HK-2 (cell line): ENCODE measurements at regions not wholly inside any gene's neighbourhood (a gene's known extent, or its start where the extent isn't known, plus 50 kb on each side); places are given as distances from the start of the nearest gene placed in this dataset.

Experiments
- DNase-seq: peaks from one replicate; pipeline ENCODE4 v3.0.0-alpha.2; 2018; ENCODE audit not compliant: unreplicated experiment

DNA sequence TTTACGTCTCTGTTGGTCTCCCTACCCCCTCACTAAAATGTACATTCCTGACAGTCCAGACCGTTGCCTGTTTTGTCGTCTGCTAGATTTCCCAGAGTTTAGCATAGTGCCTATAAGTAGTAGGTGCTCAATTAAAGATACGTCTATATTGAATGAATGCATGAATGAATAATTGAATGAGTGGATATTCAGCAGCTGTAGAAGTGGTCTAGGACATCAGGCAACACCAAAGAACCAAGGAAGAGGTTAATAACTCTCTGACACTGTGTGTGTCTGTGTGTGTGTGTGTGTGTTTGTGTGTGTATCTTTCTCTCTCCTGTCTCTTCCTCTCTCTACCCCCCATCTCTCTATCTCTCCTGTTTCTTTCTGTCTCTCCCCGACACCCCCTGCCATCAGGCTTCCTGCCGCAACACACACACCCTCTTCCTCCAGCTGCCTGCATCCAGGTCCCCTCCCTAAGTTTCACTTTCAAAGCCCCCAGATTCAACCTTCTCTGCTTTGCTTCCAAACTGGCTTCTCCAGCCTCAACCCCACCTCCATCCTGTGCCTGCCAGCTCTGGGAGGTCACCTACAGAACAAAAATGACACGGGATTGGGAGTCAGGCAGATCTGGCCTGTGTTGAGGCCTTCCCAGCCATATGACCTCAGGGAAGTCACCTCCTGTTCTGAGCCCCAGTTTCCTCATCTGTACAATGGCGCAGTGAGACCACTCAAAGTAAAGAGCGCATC lies 119.9 kb upstream of the NCOR2 start:
- DNase-seq = no peak

- no peak for DNase-seq
These were observed 119.2 kb upstream of the NCOR2 start for GRCh38 chr12:124686370-124687173.

DNA sequence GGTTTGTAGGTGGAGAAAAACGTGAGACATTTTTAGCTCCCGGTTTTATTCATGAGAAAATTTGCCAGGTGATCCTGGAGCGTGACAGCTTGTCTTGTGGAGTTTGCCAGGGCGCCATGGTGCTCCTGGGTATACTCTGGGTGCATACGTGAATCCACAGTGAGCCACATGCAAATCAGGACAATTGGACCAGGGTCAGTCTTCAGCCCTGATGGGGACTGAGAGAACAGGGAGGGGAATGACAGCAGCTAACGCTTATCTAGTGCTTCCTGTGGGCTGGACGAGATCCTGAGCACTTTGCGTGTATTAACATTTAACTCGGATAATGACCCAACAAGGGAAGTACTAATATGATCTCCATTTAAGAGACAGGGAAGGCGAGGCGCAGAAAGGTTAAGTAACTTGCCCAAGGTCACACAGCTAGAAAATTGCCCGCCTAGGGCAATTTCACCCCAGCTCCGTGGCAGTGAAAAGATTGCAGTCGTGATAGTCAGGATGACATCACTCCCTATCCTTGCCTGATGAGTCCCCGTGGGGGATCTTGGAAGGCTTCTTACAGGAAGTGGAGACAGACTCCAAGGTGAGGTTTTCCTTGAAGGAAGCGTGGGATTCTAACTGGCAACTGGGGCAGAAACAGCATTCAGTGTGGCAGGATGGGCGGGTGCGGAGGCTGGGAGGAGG lies 118.4 kb upstream of the NCOR2 start:
- peak; percentile 57 for DNase-seq

DNA sequence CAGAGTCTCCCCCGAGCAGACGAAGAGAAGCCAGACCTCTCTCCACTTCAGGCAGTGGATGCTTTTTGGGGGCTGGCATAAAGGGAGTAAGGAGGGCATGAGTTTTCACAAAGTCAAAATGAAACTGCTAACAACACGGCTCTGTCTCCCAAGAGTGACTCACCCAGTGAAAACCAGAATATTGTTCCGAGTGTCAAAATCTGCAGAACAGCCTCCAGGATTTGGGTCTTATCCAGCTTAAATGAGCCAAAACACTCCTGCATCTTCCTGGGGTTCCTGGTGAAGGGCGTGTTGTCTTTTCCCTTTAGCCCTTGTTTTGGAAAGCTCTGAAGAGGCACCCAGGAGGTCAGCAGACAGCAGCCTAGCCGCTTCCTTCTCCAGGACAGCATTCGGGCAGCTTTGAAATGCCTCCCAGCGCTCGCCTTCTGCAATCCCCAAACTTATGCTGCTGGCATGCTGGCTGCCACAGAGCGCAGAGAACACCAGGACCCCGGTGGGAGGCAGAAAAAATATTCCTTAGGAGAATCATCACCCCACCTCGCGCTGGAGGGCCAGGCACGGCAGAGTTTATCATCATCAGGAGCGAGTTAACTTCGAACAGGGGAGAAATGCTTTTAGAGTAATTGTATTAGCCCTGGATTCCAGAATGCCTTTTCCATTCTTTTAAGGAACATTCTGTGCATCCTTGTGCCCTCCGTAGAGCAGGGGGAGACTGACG lies 117.7 kb upstream of the NCOR2 start:
- no peak for DNase-seq

- DNase-seq = no peak
These were observed 117.1 kb upstream of the NCOR2 start for GRCh38 chr12:124684496-124684895.

DNA sequence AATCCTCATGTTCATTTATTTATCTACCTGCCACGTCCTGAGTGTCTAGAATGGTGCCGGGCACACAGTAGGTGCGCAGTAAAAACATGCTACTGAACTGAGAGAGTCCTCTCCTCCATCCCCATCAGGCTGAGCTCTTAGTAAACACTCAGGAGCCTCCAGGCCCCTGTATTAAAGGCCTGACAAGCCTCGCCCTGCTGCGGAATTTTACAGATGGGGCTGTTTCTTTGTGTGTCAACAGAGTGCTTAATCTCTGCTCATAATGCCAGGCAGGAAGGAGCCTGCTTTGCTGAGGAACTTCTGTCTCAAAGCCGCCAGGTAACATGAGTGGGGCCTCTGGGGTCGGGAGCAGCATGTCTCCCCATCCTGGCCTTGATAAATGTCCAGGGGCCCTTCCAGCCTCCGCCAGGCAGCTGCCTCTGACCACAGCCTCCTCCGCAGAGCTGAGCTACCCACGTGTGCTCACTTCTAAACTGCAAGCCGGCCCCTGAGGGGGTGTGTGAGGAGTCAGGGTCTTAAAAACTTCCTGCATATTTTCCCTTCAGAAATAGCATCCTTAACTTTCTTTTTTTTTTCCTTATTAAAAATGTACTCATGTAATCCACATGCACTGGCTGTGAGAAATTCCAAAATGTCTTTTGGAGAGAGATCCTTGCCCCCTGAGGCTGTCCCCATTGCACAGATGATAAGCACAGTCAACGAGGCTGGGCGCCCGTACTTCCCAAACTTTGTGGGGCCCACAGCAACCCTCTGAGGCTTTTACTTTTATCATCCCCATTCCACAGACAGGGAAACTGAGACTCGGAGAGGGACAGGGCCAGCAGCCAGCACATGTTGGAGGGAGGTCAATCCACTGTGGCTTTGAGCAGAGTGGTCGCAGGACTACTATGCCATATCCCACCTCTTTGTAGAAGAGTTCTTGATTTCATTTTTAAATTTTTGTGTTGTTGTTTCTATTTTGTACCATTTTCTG lies 116.0 kb upstream of the NCOR2 start:
- DNase-seq = no peak

GRCh38 chr12:124682425-124683151 lies 115.2 kb upstream of the NCOR2 start:
- DNase-seq = no peak

GRCh38 chr12:124681779-124682391 lies 114.5 kb upstream of the NCOR2 start:
- DNase-seq = no peak

DNA sequence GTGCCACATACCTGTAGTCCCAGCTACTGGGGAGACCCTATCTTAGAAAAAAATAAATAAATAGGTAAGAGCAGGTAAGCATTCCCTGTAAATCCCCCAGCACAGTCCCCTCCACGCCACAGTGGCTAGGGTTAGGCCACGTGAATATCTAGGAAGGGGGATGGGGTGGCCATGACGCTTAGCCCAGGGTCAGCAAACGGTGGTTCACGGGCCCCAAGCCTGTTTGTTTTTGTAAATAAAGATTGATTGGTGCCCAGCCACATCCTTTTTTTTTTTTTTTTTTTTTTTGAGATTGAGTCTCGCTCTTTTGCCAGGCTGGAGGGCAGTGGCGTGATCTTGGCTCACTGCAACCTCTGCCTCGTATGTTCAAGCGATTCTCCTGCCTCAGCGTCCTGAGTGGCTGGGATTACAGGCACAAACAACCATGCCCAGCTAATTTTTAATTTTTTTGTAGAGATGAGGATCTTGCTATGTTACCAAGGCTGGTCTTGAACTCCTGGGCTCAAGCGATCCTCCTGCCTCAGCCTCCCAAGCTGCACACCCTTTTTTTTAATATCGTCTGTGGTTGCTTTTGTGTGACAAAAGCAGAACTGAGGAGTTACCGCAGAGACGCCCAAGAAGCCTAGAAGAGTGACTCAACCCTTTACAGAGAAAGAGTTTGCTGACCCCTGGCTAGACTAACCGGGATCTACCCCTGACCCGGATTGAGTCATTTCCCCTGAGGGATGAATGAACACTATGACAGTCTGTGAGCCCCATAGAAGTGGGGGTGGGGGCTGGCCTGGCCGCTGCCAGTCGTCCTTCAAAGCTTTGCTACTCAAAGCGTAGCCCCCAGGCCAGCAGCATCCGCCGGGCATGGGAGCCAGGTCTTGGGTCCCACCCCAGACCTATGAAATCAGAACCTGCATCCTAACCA lies 113.7 kb upstream of the NCOR2 start:
- peak; percentile 61 for DNase-seq

GRCh38 chr12:124679533-124680371 lies 112.3 kb upstream of the NCOR2 start:
- DNase-seq = no peak

GRCh38 chr12:124679047-124679446 lies 111.6 kb upstream of the NCOR2 start:
- DNase-seq = no peak

GRCh38 chr12:124678421-124678893 lies 111.0 kb upstream of the NCOR2 start:
- DNase-seq = no peak

DNA sequence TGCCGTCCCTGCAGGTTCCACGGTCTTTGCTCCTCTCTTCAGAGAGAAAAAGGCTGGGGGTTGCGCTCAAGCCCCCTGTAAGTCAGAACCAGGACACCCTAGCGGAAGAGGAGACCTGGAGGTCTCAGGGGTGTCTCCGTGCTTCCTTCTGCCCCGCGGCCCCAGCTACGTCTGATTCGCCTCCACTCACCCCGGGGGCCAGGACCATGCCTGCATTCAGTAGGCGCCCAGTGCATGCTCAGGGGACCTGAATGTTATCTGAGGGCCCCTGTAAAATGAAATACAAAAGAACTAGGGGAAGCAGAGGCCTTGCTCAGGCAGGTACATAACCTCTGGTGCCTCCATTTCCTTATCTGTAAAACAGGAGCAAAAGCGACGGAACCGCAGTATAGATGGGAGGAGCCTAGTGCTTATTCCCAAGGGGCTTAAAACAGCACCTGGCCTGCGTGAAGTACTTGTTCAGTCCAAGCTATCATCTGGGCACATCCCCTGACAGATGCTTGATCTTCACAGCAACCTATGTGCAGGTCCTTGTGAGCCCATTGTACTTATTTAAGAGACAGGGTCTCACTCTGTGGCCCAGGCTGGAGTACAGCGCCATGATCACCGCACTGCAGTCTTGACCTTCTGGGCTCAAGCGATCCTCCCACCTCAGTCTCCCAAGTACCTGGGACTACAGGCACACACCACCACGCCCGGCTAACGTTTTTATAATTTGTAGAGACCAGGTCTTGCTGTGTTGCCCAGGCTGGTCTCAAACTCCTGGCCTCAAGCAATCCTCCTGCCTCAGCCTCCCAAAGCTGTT lies 110.3 kb upstream of the NCOR2 start:
- no peak for DNase-seq

DNA sequence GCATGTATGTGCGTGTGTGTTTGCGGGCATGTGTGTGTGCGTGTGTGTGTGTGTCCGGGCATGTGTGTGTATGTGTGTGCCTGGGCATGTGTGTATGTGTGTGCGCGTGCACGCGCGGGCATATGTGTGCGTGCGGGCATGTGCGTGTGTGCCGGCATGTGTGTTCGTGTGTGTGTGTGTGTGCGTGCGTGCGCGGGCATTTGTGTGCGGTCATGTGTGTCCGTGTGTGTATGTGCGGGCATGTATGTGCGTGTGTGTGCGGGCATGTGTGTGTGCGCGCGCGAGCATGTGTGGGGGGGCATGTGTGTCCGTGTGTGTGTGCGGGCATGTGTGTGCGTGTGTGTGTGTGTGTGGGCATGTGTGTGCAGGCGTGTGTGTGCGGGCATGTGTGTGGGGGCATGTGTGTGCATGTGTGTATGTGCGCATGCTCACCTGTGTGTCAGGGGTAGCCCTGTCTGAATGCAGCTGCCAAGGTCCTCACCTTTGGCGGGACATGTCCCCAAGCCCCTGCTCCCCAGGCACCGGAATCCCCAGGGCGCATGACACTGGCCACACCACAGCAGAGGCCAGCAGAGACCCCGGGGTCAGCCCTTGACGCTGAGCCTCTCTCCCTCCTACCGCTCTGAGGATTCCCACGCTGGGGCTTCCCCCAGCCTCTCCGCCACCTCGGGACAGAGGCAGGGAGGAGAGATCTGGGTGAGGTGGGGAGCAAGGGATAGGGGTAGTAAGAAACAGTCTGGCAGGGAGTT lies 109.5 kb upstream of the NCOR2 start:
- DNase-seq = no peak

DNA sequence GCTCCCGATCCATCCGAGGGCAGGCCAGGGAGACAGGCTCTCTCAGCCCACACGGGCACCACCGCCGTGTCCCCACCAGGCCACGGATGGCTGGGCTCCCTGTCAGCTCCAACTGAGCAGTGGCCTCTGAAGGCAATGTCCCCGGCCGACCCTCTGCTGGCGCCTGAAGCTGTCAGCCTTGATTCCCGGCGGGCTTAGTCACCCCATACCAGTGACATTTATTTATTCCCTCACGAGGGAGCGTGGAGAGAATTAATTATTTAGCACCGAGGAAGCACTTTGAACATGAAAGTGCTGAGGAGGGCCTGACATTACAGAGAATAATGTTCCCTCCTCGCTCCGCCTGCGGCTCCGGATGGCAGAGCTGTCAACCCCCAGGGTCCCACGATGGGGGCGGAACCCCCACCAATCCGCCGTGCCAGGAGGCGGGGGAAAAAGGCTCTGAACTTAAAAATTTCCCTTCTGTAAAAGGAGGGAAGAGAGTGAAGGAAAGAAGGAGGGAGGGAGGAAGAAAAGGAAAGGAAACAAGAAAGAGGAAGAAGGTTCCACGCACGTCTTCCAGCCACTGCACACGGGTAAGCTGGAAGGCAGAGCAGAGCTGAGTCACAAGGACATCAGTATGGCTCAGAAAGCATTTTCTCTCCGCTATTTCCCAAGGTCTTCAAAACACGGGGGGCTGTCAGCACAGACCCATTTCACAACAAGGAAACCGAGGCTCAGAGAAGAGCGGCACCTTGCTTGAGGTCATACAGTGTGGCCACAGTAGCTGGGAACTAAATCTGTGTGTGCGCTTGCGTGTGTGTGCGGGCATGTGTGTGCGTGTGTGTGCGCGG lies 108.7 kb upstream of the NCOR2 start:
- DNase-seq = peak; percentile 49
